Mucosa of stomach (tissue), 1 donor: ENCODE measurements at regions not wholly inside any gene's neighbourhood (a gene's known extent, or its start where the extent isn't known, plus 50 kb on each side); places are given as distances from the start of the nearest gene placed in this dataset.

Experiments
- H3K27me3 ChIP-seq: one replicate; pipeline ENCODE4 v1.7.0; 2013; ENCODE audit warnings: mild to moderate bottlenecking, low read length; ENCODE audit not compliant: control insufficient read depth, insufficient read depth
- H3K36me3 ChIP-seq: one replicate; pipeline ENCODE4 v1.7.0; 2013; ENCODE audit warnings: low read length; ENCODE audit not compliant: control insufficient read depth, insufficient read depth
- H3K4me1 ChIP-seq: one replicate; pipeline ENCODE4 v1.7.0; 2013; ENCODE audit warnings: mild to moderate bottlenecking, low read length; ENCODE audit not compliant: control insufficient read depth, insufficient read depth
- H3K4me3 ChIP-seq: one replicate; pipeline ENCODE4 v1.7.0; 2013; ENCODE audit warnings: low read length
- H3K9ac ChIP-seq: one replicate; pipeline ENCODE4 v1.7.0; 2013; ENCODE audit warnings: mild to moderate bottlenecking, low read length, moderate library complexity
- H3K9me3 ChIP-seq: one replicate; pipeline ENCODE4 v1.7.0; 2013; ENCODE audit warnings: mild to moderate bottlenecking, low read length, moderate library complexity; ENCODE audit not compliant: control insufficient read depth
- donor health status: Pancreatic carcinoma.

DNA sequence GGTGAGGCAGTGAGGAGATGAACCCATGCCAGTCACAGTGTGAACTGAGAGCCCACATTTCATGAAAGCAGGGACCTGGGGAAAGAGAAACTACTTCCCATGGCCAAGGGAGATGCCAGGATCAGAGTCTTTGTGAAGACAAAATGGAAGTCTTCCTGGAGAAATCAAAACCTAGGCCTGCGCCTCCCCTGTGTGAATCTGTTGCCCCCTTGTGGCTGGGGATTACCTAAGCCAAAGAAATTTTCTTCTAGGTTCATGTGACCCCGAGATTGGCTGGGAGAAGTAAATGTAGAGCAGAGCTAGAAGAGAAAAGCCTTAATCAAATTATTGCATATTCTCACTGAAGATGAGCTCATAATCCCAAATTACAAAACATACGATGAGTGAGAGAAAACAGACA, 1075.3 kb downstream of the TBC1D22A start:
- H3K4me3 ChIP-seq = no peak overlapping the region
- H3K27me3 ChIP-seq = no peaks in the 10 kb centered on the region
- no peaks in the 10 kb centered on the region for H3K4me1 ChIP-seq
- no peaks in the 10 kb centered on the region for H3K36me3 ChIP-seq
- no peaks in the 10 kb centered on the region for H3K9me3 ChIP-seq
- no peak overlapping the region for H3K9ac ChIP-seq

DNA sequence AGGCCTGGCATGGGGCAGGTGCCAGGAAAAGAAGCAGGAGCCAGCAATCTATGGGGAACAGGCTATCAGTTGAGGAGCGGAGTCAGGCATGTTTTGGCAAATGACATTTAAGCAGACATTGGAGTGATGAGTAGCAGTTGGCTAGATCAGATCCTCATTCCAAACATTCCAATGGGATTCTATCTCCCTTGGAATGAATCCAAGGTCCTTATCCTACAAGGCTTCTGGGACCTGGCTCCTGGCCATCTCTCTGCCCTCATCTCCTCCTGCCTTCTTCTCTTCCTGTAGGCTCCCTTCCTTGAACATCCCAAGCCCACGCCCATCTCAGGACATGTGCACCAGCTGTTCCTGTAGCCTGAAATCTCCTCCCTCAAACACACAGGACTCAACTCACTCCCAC, 1074.5 kb downstream of the TBC1D22A start:
- H3K27me3 ChIP-seq = no peaks in the 10 kb centered on the region
- H3K4me1 ChIP-seq = no peaks in the 10 kb centered on the region
- H3K9ac ChIP-seq = no peak overlapping the region
- H3K4me3 ChIP-seq = no peak overlapping the region
- no peaks in the 10 kb centered on the region for H3K36me3 ChIP-seq
- H3K9me3 ChIP-seq = no peaks in the 10 kb centered on the region

DNA sequence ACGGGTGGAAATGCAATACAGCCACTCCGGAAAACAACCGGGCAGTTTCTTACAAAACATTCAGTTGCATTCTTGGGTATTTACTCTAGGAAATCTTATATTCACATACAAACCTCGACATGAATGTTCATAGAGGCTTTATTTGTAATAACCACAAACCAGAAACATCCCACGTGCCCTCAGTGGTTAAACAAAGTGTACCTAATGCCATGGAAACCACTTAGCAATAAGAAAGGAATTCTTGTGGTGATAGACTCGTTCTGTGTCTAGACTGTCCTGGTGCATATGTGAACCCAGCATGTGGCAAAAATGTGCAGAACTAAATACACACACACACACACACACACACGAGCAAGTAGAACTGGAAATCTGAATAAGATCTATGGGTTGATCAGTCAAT, 1073.3 kb downstream of the TBC1D22A start:
- no peaks in the 10 kb centered on the region for H3K4me1 ChIP-seq
- no peaks in the 10 kb centered on the region for H3K36me3 ChIP-seq
- H3K9ac ChIP-seq = no peak overlapping the region
- H3K27me3 ChIP-seq = no peaks in the 10 kb centered on the region
- no peak overlapping the region for H3K4me3 ChIP-seq
- no peaks in the 10 kb centered on the region for H3K9me3 ChIP-seq

DNA sequence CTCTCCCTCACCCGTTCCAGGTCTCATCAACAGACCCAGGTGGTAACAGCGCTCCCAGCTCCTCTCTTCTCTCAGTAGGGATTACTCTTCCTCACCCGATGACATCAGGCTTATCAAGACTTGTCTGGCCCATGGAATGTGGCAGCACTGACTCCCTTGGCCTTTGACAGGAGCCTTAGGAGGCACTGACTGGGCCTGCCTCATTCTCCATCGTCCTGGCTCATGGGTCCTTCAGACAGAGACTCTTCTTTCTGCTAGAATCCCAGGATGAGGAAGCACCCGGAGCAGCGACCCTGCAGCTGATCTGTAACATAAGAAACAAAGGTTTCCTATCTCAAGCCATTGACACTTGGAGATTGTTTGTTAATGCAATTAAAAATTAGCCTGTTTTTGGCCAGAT, 1063.6 kb downstream of the TBC1D22A start:
- Histone ChIP-seq H3K4me1 (no peaks in the 10 kb centered on the region), H3K9ac (no peak overlapping the region), H3K36me3 (no peaks in the 10 kb centered on the region), H3K27me3 (no peaks in the 10 kb centered on the region), H3K4me3 (no peak overlapping the region), H3K9me3 (no peaks in the 10 kb centered on the region)

DNA sequence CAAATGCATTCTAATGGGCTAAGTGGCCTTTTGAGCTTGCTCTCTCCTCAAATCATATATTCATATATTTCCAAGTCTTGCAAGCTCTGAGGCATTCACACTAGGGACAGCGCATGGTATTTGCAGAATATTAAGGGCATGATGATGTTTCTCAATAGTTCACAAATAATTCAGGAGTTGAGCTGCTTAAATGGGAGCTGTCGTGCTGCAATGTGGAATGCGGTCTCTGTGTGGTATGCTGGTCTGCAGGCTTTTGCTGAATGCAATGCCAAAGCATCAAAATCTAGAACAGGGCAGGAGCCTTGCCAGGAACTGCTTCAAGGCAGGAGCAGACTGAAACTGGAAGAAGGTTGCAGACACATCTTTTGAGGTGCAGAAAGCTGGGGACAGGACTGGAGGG, 1060.0 kb downstream of the TBC1D22A start:
- Histone ChIP-seq H3K36me3 (no peaks in the 10 kb centered on the region), H3K27me3 (no peaks in the 10 kb centered on the region), H3K4me1 (no peaks in the 10 kb centered on the region), H3K9me3 (no peaks in the 10 kb centered on the region), H3K4me3 (no peak overlapping the region), H3K9ac (no peak overlapping the region)

DNA sequence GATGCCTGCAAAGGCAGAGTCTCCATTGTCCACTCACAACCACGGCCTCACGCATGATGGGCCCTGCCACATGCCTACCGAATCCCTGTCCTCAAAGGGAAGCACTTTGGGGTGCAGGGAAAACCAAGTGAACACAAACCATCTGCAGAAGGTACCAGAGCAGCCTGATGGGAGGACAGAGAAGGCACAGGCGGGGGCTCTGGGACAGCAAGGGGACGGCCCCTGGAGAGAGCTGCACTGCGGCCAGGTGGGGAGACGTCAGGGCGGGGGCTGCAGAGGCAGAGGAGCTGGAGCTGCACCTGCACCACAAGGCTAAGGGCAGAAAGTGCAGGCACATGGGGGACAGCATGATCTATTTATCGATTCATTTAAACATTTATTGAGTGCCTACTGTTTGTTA, 1056.0 kb downstream of the TBC1D22A start:
- no peaks in the 10 kb centered on the region for H3K27me3 ChIP-seq
- no peaks in the 10 kb centered on the region for H3K9me3 ChIP-seq
- H3K36me3 ChIP-seq = no peaks in the 10 kb centered on the region
- H3K9ac ChIP-seq = no peak overlapping the region
- H3K4me3 ChIP-seq = no peak overlapping the region
- no peaks in the 10 kb centered on the region for H3K4me1 ChIP-seq

DNA sequence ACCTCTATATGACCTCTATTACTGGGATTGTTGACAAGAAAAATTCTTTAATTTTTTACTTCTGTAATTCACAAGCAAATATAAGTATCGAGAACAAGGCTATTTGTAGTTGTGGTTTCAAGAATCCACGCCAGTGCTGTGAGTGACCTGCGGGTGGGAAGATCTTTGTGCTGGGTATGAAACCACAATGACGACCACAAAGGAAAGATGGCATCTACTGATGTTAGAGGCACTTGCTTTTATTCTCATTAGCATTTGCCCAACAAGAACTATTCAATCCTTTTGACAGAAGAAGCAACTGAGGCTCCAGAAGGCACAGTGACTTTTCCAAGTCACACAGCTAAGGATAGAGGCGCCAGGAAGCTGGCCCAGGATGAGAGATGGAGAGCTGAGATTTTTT, 1054.9 kb downstream of the TBC1D22A start:
- no peaks in the 10 kb centered on the region for H3K27me3 ChIP-seq
- no peaks in the 10 kb centered on the region for H3K4me1 ChIP-seq
- H3K9ac ChIP-seq = no peak overlapping the region
- no peak overlapping the region for H3K4me3 ChIP-seq
- no peaks in the 10 kb centered on the region for H3K36me3 ChIP-seq
- no peaks in the 10 kb centered on the region for H3K9me3 ChIP-seq

DNA sequence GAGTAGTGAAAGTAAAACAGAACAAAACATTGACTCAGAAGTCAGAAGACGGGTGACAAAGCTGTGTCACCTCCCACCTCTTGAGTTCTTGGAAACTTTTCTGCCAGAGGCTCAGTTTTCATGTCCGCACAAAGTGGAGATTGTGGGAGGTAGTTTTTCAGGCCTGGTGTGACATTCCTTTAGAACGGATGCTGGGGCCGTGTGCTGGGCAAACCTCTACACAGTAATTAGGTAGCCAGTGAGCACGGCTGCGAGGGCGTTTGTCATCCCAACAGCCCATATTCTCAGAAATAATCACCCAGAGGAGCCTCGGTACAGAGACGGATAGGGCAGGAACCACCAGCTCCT, 1054.4 kb downstream of the TBC1D22A start:
- Histone ChIP-seq H3K9ac (no peak overlapping the region), H3K4me3 (no peak overlapping the region), H3K9me3 (no peaks in the 10 kb centered on the region), H3K36me3 (no peaks in the 10 kb centered on the region), H3K27me3 (no peaks in the 10 kb centered on the region), H3K4me1 (no peaks in the 10 kb centered on the region)

DNA sequence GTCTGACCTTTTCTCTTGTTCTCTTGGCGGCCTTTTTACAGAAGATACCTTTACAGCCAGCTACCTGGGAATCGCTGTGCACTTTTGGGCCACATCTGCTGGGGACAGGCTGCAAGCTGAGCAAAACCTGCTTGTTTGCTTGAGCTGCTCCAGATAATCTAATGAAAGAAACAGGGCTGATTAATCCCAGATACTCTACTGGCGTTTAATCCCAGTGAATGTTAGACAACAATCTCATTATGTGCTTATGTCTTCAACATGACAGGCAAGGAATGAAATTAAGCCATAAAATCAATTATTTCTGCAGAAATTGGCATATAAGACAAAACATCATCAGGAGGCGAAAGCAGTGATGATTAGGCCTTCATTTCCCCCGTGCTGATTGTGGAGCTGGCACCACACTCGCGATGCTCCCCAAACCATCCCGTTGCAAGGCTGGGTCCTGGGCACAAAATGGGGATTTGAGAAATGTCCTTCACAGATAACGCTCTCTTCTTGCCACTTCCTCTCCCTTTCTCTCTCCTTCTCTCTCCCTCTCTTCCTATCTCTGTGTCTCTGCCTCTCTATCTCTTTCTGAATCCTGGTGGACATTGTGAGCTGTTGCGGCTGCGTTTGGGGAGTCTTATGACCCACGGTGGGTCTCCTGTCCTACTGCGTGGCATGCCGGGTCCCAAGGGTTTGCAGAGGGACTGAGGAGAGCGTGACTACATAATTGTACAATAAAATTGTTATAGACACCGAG, 1053.8 kb downstream of the TBC1D22A start:
- no peaks in the 10 kb centered on the region for H3K27me3 ChIP-seq
- no peak overlapping the region for H3K9ac ChIP-seq
- H3K9me3 ChIP-seq = no peaks in the 10 kb centered on the region
- no peak overlapping the region for H3K4me3 ChIP-seq
- H3K4me1 ChIP-seq = no peaks in the 10 kb centered on the region
- no peaks in the 10 kb centered on the region for H3K36me3 ChIP-seq

DNA sequence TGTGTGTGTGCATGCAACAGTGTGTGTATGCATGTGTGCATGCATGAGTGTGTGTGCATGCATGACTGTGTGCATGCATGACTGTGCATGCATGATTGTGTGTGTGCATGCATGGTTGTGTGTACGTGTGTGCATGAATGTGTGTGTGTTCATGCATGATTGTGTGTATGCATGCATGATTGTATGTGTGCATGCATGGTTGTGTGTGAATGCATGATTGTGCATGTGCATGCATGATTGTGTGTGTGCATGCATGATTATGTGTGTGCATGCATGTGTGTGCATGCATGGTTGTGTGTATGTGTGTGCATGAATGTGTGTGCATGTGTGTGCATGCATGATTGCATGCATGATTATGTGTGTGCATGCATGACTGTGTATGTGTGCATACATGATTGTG, 1052.0 kb downstream of the TBC1D22A start:
- Histone ChIP-seq H3K4me1 (no peaks in the 10 kb centered on the region), H3K27me3 (no peaks in the 10 kb centered on the region), H3K9me3 (no peaks in the 10 kb centered on the region), H3K9ac (no peak overlapping the region), H3K36me3 (no peaks in the 10 kb centered on the region), H3K4me3 (no peak overlapping the region)

DNA sequence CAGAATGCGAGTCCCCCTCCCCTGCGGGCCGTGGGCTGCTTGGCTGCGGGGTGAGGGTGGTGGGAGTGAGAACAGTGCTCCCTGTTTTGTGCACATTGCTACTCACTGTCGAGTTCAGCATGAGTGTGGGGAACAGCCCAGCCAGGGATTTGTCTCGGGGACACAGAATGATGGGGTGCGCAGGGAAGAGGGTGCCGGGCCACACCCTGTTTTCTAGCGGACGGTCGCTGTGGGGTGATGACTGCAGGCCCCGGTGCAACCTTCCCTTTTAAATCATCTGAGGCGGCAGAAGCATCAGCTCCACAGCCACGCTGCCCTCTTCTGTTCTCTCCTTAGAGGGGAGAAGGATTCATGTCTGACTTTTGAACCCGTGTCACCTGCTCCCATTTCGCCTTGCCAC, 1051.2 kb downstream of the TBC1D22A start:
- H3K4me1 ChIP-seq = no peaks in the 10 kb centered on the region
- no peaks in the 10 kb centered on the region for H3K27me3 ChIP-seq

DNA sequence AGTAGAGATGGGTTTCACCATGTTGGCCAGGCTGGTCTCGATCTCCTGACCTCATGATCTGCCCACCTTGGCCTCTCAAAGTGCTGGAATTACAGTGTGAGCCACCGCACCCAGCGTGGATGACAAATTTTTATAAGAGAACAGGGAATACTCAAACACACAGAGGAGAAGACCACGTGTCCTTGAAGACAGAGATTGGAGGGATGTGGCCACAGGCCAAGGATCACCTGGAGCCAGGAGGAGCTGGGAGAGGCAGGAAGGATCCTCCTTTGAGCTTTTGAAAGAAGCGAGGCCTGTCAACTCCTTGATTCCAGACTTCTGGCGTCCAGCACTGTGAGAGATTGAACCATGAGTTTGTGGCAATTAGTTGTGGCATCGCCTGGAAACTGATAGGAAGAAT, 1049.5 kb downstream of the TBC1D22A start:
- H3K4me3 ChIP-seq = no peak overlapping the region
- H3K9ac ChIP-seq = no peak overlapping the region
- no peaks in the 10 kb centered on the region for H3K36me3 ChIP-seq
- no peaks in the 10 kb centered on the region for H3K27me3 ChIP-seq
- H3K4me1 ChIP-seq = no peaks in the 10 kb centered on the region
- H3K9me3 ChIP-seq = no peaks in the 10 kb centered on the region

More for the DNA sequence above, 1051.2 kb downstream of the TBC1D22A start:
- H3K4me3 ChIP-seq = no peak overlapping the region
- H3K9ac ChIP-seq = no peak overlapping the region
- no peaks in the 10 kb centered on the region for H3K9me3 ChIP-seq
- no peaks in the 10 kb centered on the region for H3K36me3 ChIP-seq
